Liver (tissue), 8 donors: ENCODE measurements at regions not wholly inside any gene's neighbourhood (a gene's known extent, or its start where the extent isn't known, plus 50 kb on each side); places are given as distances from the start of the nearest gene placed in this dataset.

Source experiments
- DNase-seq: peaks from one replicate; pipeline ENCODE4 v3.0.0-alpha.2; 2017; ENCODE audit warnings: low spot score
- H3K27ac ChIP-seq, 2 donors: one replicate each; pipeline ENCODE4 v1.7.0; 2013; ENCODE audit warnings: inconsistent platforms in 2 of 2, low read length in 2 of 2, control low read depth in 1 of 2, low read depth in 1 of 2, mild to moderate bottlenecking in 1 of 2
- H3K27me3 ChIP-seq, 4 donors: one replicate each; pipeline versions ENCODE4 v1.6.1 to v1.7.0; 2013; ENCODE audit warnings: low read length in 3 of 4, inconsistent platforms in 1 of 4, mild to moderate bottlenecking in 1 of 4, moderate library complexity in 1 of 4; ENCODE audit not compliant: control insufficient read depth in 4 of 4, insufficient read depth in 4 of 4
- H3K36me3 ChIP-seq, 4 donors: one replicate each; pipeline versions ENCODE4 v1.6.1 to v1.7.0; 2013; ENCODE audit warnings: low read length in 3 of 4, mild to moderate bottlenecking in 3 of 4, low read depth in 1 of 4, moderate library complexity in 1 of 4; ENCODE audit not compliant: control insufficient read depth in 4 of 4, insufficient read depth in 3 of 4
- H3K4me1 ChIP-seq, 4 donors: one replicate each; pipeline versions ENCODE4 v1.6.1 to v1.7.0; 2013; ENCODE audit warnings: low read length in 3 of 4, mild to moderate bottlenecking in 3 of 4, moderate library complexity in 1 of 4; ENCODE audit not compliant: control insufficient read depth in 4 of 4, insufficient read depth in 4 of 4
- H3K4me3 ChIP-seq, 3 donors: one replicate each; pipeline versions ENCODE4 v1.6.1 to v1.7.0; 2013; ENCODE audit warnings: low read length in 3 of 3, control low read depth in 1 of 3, low read depth in 1 of 3, mild to moderate bottlenecking in 1 of 3
- H3K9ac ChIP-seq, 2 donors: one replicate each; pipeline ENCODE4 v1.7.0; 2013; ENCODE audit warnings: low read length in 2 of 2, mild to moderate bottlenecking in 2 of 2, moderate library complexity in 2 of 2, control low read depth in 1 of 2, low read depth in 1 of 2
- H3K9me3 ChIP-seq, 4 donors: one replicate each; pipeline versions ENCODE4 v1.6.1 to v1.7.0; 2013; ENCODE audit warnings: low read length in 3 of 4; ENCODE audit not compliant: control insufficient read depth in 4 of 4
- ATF3 ChIP-seq: IDR thresholded peaks from 2 replicates; pipeline ENCODE4 v1.6.1; 2016; ENCODE audit warnings: antibody characterized with exemption
- CTCF ChIP-seq: fragments of 150-350 bp; IDR thresholded peaks from 2 replicates; pipeline ENCODE4 v1.5.1; 2017; ENCODE audit warnings: improper control_type of control experiment, low read depth, low read length; ENCODE audit not compliant: missing input control
- EGR1 ChIP-seq, 2 donors: IDR thresholded peaks; 2 replicates each; pipeline ENCODE4 v1.6.1; 2016 to 2018; ENCODE audit warnings: antibody characterized with exemption in 2 of 2, low read depth in 2 of 2
- FOXA1 ChIP-seq: IDR thresholded peaks from 2 replicates; pipeline ENCODE4 v1.6.1; 2016; ENCODE audit warnings: antibody characterized with exemption
- FOXA2 ChIP-seq: IDR thresholded peaks from 2 replicates; pipeline ENCODE4 v1.6.1; 2016; ENCODE audit warnings: antibody characterized with exemption
- GABPA ChIP-seq, 2 donors: IDR thresholded peaks in 1 of 2; conservative IDR thresholded peaks in 1 of 2; 2 replicates each; pipeline ENCODE4 v1.6.1; 2016; ENCODE audit warnings: antibody characterized with exemption in 2 of 2, mild to moderate bottlenecking in 1 of 2, moderate library complexity in 1 of 2
- HNF4A ChIP-seq, 2 donors: conservative IDR thresholded peaks; 2 replicates each; pipeline ENCODE4 v1.6.1; 2016; ENCODE audit warnings: antibody characterized with exemption in 2 of 2, mild to moderate bottlenecking in 2 of 2
- HNF4G ChIP-seq: IDR thresholded peaks from 2 replicates; pipeline ENCODE4 v1.6.1; 2016; ENCODE audit warnings: antibody characterized with exemption
- JUND ChIP-seq, 2 donors: IDR thresholded peaks; 2 replicates each; pipeline ENCODE4 v1.6.1; 2016; ENCODE audit warnings: antibody characterized with exemption in 2 of 2
- MAX ChIP-seq: IDR thresholded peaks from 2 replicates; pipeline ENCODE4 v1.6.1; 2016; ENCODE audit warnings: antibody characterized with exemption
- NR2F2 ChIP-seq: IDR thresholded peaks from 2 replicates; pipeline ENCODE4 v1.6.1; 2016; ENCODE audit warnings: antibody characterized with exemption
- RAD21 ChIP-seq, 2 donors: IDR thresholded peaks; 2 replicates each; pipeline ENCODE4 v1.6.1; 2016; ENCODE audit warnings: antibody characterized with exemption in 2 of 2, mild to moderate bottlenecking in 2 of 2
- REST ChIP-seq: IDR thresholded peaks from 2 replicates; pipeline ENCODE4 v1.6.1; 2016; ENCODE audit warnings: antibody characterized with exemption, mild to moderate bottlenecking
- RXRA ChIP-seq, 2 donors: IDR thresholded peaks; 2 replicates each; pipeline ENCODE4 v1.6.1; 2017 to 2018; ENCODE audit warnings: antibody characterized with exemption in 2 of 2, mild to moderate bottlenecking in 1 of 2
- SP1 ChIP-seq: IDR thresholded peaks from 2 replicates; pipeline ENCODE4 v1.6.1; 2018; ENCODE audit warnings: antibody characterized with exemption, mild to moderate bottlenecking
- TAF1 ChIP-seq: conservative IDR thresholded peaks from 2 replicates; pipeline ENCODE4 v1.6.1; 2016; ENCODE audit warnings: antibody characterized with exemption, mild to moderate bottlenecking
- YY1 ChIP-seq: IDR thresholded peaks from 2 replicates; pipeline ENCODE4 v1.6.1; 2016; ENCODE audit warnings: antibody characterized with exemption, mild to moderate bottlenecking
- ZBTB33 ChIP-seq: IDR thresholded peaks from 2 replicates; pipeline ENCODE4 v1.6.1; 2016; ENCODE audit warnings: antibody characterized with exemption
- WGBS: extraction: QIAGEN DNeasy Blood & Tissue Kit; methylation state at CpG from one replicate; pipeline ENCODE4 v1.1.7; 2013; 5-methylcytosine and 5-hydroxymethylcytosine counted together
- donor health status: healthy.
- donor health status: healthy.
- donor health status: healthy.
- donor health status: healthy.
- donor health status: healthy.

- H3K4me3 ChIP-seq = no peak overlapping the region
- no peak overlapping the region for H3K9ac ChIP-seq
- no peak for DNase-seq
- peak overlapping the region in 1 of 2 donors; percentile 23 for H3K27ac ChIP-seq
- H3K36me3 ChIP-seq = no peaks in the 10 kb centered on the region
- TF ChIP-seq HNF4G (no peak), MAX (no peak), YY1 (no peak), CTCF (no peak), JUND (IDR thresholded peaks at IDR 0.05) (no peak), FOXA1 (no peak), NR2F2 (no peak), RXRA (IDR thresholded peaks at IDR 0.05) (peak in 1 of 2 donors; percentile 44), ZBTB33 (no peak), TAF1 (no peak), GABPA (IDR thresholded peaks at IDR 0.05 in 1 of 2, conservative IDR thresholded peaks at IDR 0.05 in 1 of 2) (no peak), HNF4A (conservative IDR thresholded peaks at IDR 0.05) (no peak), REST (no peak), RAD21 (IDR thresholded peaks at IDR 0.05) (peak in 1 of 2 donors; percentile 17), EGR1 (IDR thresholded peaks at IDR 0.05; ENCODE audit: low read depth in 2 of 2) (no peak), SP1 (peak; percentile 43), ATF3 (no peak), FOXA2 (no peak)
- no peaks in the 10 kb centered on the region for H3K9me3 ChIP-seq
- WGBS = 51% methylated on average over 4 of the region's 4 CpGs
- H3K27me3 ChIP-seq = no peaks in the 10 kb centered on the region
- peaks cover 7 to 34% (median 19%) of the 10 kb centered on the region in 4 donors for H3K4me1 ChIP-seq
These were observed 215.9 kb upstream of the TPRG1 start for GRCh38 chr3:188955919-188956318.
